ENCODE measurements at regions not wholly inside any gene's neighbourhood (a gene's known extent, or its start where the extent isn't known, plus 50 kb on each side); places are given as distances from the start of the nearest gene placed in this dataset.

DNA sequence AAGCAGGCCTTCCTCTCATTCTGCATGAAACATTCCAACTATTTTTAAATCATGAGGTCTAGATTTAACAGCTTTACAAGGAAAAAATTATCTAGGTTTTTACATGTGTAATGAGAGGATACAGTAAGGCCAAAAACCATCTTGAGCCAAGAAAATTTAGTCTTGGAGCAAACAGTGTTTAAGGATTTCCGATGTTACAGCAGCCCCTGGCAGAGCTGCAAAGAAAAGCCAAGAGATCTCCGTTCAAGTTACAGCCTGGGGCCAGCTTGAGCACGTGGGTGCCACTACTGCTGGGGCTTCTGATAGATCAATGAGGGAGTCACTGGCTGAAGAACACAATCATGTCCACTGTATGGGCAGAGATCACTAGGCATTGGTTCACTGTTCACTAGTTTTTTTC is 156.2 kb downstream of the EVX1 start:
- Histone ChIP-seq H3K27me3 (no peaks in the 10 kb centered on the region), H3K9me3 (no peaks in the 10 kb centered on the region), H3K4me1 (peaks cover 2% of the 10 kb centered on the region), H3K4me3 (no peak overlapping the region), H3K27ac (no peak overlapping the region), H3K36me3 (no peaks in the 10 kb centered on the region)
- TF ChIP-seq, protein P1, sequence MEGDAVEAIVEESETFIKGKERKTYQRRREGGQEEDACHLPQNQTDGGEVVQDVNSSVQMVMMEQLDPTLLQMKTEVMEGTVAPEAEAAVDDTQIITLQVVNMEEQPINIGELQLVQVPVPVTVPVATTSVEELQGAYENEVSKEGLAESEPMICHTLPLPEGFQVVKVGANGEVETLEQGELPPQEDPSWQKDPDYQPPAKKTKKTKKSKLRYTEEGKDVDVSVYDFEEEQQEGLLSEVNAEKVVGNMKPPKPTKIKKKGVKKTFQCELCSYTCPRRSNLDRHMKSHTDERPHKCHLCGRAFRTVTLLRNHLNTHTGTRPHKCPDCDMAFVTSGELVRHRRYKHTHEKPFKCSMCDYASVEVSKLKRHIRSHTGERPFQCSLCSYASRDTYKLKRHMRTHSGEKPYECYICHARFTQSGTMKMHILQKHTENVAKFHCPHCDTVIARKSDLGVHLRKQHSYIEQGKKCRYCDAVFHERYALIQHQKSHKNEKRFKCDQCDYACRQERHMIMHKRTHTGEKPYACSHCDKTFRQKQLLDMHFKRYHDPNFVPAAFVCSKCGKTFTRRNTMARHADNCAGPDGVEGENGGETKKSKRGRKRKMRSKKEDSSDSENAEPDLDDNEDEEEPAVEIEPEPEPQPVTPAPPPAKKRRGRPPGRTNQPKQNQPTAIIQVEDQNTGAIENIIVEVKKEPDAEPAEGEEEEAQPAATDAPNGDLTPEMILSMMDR (IDR thresholded peaks at IDR 0.05): no peak
- DNase-seq (no peak), ATAC-seq (no peak)
- intact Hi-C loops (cut with DNase I): no loop called here

DNA sequence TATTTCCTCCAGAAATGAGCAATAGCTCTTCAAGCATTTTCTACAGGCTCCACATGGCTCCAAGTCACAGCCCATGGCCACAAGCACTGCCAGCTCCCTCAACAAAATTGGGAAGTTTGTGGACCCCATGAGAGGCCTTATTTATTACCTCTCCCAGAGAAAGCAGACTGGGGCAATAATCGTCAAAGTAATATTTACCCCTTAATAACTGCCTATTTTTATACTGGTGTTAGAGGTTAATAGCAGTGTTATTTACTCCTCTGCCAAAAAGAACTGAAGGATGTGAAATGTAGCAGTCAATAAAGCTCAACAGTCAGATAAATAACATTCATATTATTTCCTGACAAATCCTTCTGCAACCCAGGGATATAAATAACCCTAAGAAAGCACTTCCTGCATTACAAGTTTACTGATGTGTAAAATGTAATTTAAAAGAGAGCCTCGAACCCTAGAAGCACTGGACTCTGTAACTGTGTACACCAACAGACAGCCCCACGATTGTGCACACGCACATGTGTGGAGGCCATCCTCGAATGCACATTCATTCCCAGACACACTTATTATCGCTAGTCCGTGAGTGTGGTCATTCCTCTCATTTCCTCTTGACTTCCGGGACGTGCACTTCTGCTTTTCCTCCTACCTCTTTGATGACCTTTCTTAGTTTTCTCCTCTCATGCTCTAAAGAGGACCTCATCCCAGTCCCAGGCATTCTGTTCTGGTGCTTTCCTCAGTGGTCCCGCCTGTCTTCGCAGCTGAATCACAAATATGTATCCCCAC is 157.4 kb downstream of the EVX1 start:
- DNase-seq (no peak), ATAC-seq (no peak)
- TF ChIP-seq, protein P1 (IDR thresholded peaks at IDR 0.05): no peak
- no peaks in the 10 kb centered on the region for H3K36me3 ChIP-seq
- H3K27me3 ChIP-seq: no peaks in the 10 kb centered on the region
- H3K4me3 ChIP-seq: no peak overlapping the region
- intact Hi-C loops (cut with DNase I): no loop called here
- H3K4me1 ChIP-seq: peaks cover 2% of the 10 kb centered on the region
- H3K9me3 ChIP-seq: no peaks in the 10 kb centered on the region
- H3K27ac ChIP-seq: no peak overlapping the region

DNA sequence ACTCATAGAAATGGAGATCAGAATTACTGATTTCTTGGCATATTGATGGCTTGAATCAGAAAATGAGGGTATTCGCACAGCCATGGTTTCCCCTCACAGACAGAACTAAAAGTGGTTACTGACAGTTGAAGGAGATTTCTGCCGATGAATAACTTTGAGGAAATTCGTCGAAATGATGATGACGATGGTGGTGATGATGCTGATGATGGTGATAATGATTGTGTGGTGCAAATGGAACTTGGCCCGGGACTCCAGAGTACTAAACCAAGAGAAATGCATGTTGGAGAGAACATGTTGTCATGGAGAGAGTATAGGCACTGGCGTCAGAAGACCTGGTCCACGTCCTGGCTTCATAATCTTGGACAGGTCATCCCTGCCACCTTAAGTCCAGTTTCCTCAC is 163.2 kb downstream of the EVX1 start:
- TF ChIP-seq, protein P1 (IDR thresholded peaks at IDR 0.05): no peak
- H3K27me3 ChIP-seq: no peaks in the 10 kb centered on the region
- no peak overlapping the region for H3K27ac ChIP-seq
- H3K36me3 ChIP-seq: no peaks in the 10 kb centered on the region
- DNase-seq (no peak), ATAC-seq (no peak)
- H3K9me3 ChIP-seq: no peaks in the 10 kb centered on the region
- H3K4me3 ChIP-seq: no peak overlapping the region
- intact Hi-C loops (cut with DNase I): no loop called here
- no peaks in the 10 kb centered on the region for H3K4me1 ChIP-seq

DNA sequence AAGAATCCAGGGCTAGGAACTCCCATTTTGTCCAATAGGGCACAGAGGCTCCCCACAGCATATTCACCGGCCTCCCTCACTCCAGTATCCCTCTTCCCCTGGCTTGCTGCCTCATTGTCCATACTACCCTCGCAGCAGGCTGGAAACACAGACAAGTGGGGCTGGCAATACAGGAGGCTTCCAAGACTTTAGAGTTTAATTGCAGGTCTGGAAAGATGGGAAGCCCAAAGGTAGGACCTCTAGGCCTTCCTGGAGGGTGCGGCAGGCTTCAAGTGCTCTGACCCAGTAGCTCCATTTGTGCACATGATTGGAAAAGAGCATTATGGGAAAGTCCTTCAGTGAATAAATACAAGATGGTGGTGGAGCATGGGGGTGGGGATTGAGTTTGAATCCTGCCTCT is 166.7 kb downstream of the EVX1 start:
- no peak for ATAC-seq
- H3K9me3 ChIP-seq: no peaks in the 10 kb centered on the region
- no peak overlapping the region for H3K27ac ChIP-seq
- H3K27me3 ChIP-seq: no peaks in the 10 kb centered on the region
- H3K4me3 ChIP-seq: no peak overlapping the region
- no peaks in the 10 kb centered on the region for H3K4me1 ChIP-seq
- DNase-seq: no peak
- H3K36me3 ChIP-seq: no peaks in the 10 kb centered on the region
- TF ChIP-seq, protein P1 (IDR thresholded peaks at IDR 0.05): no peak
- intact Hi-C loops (cut with DNase I): no loop called here

DNA sequence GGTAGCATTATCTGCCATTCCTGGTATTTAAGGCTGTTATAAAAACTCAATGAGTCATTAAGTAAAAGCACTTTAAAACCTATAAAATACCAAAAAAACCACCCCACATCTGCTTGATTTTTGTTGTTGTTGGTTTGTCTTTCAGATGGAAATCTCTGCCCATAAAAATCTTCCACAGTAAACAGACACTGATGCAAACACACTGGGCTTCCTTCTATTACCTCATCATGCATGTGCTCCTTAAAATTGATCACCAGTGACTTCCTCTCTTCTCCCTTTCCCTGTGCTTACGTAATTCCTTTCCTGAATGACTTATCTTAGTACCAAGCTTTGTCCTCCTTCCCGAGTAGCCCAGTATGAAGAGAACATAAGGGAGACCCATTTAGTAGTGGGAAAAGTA is 167.2 kb downstream of the EVX1 start:
- TF ChIP-seq, protein P1 (IDR thresholded peaks at IDR 0.05): no peak
- no peaks in the 10 kb centered on the region for H3K9me3 ChIP-seq
- DNase-seq: no peak

More for the DNA sequence above, 167.2 kb downstream of the EVX1 start:
- Histone ChIP-seq H3K4me3 (no peak overlapping the region), H3K4me1 (no peaks in the 10 kb centered on the region), H3K27ac (no peak overlapping the region), H3K27me3 (no peaks in the 10 kb centered on the region), H3K36me3 (no peaks in the 10 kb centered on the region)
- intact Hi-C loops (cut with DNase I): no loop called here
- no peak for ATAC-seq
